ENCODE measurements at regions not wholly inside any gene's neighbourhood (a gene's known extent, or its start where the extent isn't known, plus 50 kb on each side); places are given as distances from the start of the nearest gene placed in this dataset.

- Histone ChIP-seq H3K79me2 (replicated peaks; ENCODE audit: insufficient read depth) (no peaks in the 10 kb centered on the region), H3K27ac (ENCODE audit: low read depth) (no peak overlapping the region), H3K4me1 (ENCODE audit: insufficient read depth) (peaks cover 4% of the 10 kb centered on the region; the same call in 1 of the 2 replicates), H4K20me1 (replicated peaks; ENCODE audit: insufficient read depth) (no peaks in the 10 kb centered on the region), H3K9me2 (ENCODE audit: insufficient read depth) (no peaks in the 10 kb centered on the region), H3K36me3 (ENCODE audit: insufficient read depth) (no peaks in the 10 kb centered on the region), H3F3A (replicated peaks; ENCODE audit: low read depth) (no peaks in the 10 kb centered on the region), H3K4me3 (no peak overlapping the region), H3K27me3 (ENCODE audit: insufficient read depth) (no peaks in the 10 kb centered on the region), H2AFZ (no peak overlapping the region), H3K4me2 (no peak overlapping the region)
- Mint-ChIP-seq H3K27ac (no peak overlapping the region), H3K9me3 (no peaks in the 10 kb centered on the region), H3K4me1 (peaks cover 15% of the 10 kb centered on the region), H3K4me3 (no peak overlapping the region), H3K27me3 (ENCODE audit: insufficient read depth, low read depth, poor library complexity) (peaks cover 2% of the 10 kb centered on the region), H3K36me3 (ENCODE audit: low read depth) (no peaks in the 10 kb centered on the region)
- no peak for DNase-seq (ENCODE audit: low spot score)
- no peak for ATAC-seq
- TF ChIP-seq NANOG (IDR thresholded peaks at IDR 0.05; ENCODE audit: borderline replicate concordance) (no peak), CREB1 (CRISPR knock-in tag; IDR thresholded peaks at IDR 0.05; ENCODE audit: low read depth) (no peak), EZH2 (IDR thresholded peaks at IDR 0.05; ENCODE audit: low read depth, unreplicated experiment) (no peak), EZH2phosphoT487 (IDR thresholded peaks at IDR 0.05; ENCODE audit: unreplicated experiment) (no peak), ZNF114 (CRISPR knock-in tag; IDR thresholded peaks at IDR 0.05) (no peak), POLR2AphosphoS5 (IDR thresholded peaks at IDR 0.05; ENCODE audit: low read depth) (no peak), STAT1 (IDR thresholded peaks at IDR 0.05; ENCODE audit: unreplicated experiment) (no peak), CTCF (conservative IDR thresholded peaks at IDR 0.05; ENCODE audit: low read depth in 2 of 2) (no peak), JUNB (IDR thresholded peaks at IDR 0.05; ENCODE audit: unreplicated experiment) (no peak), ZNF462 (CRISPR knock-in tag; IDR thresholded peaks at IDR 0.05) (no peak)
These were observed 412.0 kb downstream of the SHISA9 start for GRCh38 chr16:13313351-13313750.
